Lower leg skin (tissue), 4 donors: ENCODE measurements at regions not wholly inside any gene's neighbourhood (a gene's known extent, or its start where the extent isn't known, plus 50 kb on each side); places are given as distances from the start of the nearest gene placed in this dataset.

ENCODE experiments used
- DNase-seq, 2 donors: peaks; one replicate each; pipeline ENCODE4 v3.0.0-alpha.2; 2019; ENCODE audit warnings: low spot score in 2 of 2
- H3K4me3 ChIP-seq: fragments of 200-600 bp; sonication (generic); 2 replicates; pipeline ENCODE4 v1.5.1; 2017; ENCODE audit warnings: mild to moderate bottlenecking, low read depth; ENCODE audit not compliant: poor library complexity, severe bottlenecking
- CTCF ChIP-seq, 3 donors: fragments of 450-650 bp; IDR thresholded peaks; one replicate each; pipeline ENCODE4 v1.5.1; 2016; ENCODE audit warnings: antibody characterized with exemption in 3 of 3, mild to moderate bottlenecking in 3 of 3, moderate library complexity in 2 of 3
- POLR2A ChIP-seq, 2 donors: fragments of 450-650 bp; IDR thresholded peaks; one replicate each; pipeline ENCODE4 v1.6.1; 2016 to 2017; ENCODE audit warnings: antibody characterized with exemption in 2 of 2, mild to moderate bottlenecking in 1 of 2, moderate library complexity in 1 of 2
- WGBS, 2 donors: methylation state at CpG; one replicate each; pipeline ENCODE4 v1.1.5; 2018; 5-methylcytosine and 5-hydroxymethylcytosine counted together
- intact Hi-C: fragments of 100-400 bp; cut with DNase I; formaldehyde crosslinking; loops from one replicate; pipeline ENCODE4 v1.15.0; 2023; ENCODE audit warnings: low total_unique reads

DNA sequence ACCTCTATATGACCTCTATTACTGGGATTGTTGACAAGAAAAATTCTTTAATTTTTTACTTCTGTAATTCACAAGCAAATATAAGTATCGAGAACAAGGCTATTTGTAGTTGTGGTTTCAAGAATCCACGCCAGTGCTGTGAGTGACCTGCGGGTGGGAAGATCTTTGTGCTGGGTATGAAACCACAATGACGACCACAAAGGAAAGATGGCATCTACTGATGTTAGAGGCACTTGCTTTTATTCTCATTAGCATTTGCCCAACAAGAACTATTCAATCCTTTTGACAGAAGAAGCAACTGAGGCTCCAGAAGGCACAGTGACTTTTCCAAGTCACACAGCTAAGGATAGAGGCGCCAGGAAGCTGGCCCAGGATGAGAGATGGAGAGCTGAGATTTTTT lies 1054.9 kb downstream of the TBC1D22A start:
- no peak overlapping the region for H3K4me3 ChIP-seq
- intact Hi-C loops, result no loop called here
- DNase-seq, result no peak
- 82 to 86% methylated on average over 5 of the region's 5 CpGs for WGBS, 2 donors
- TF ChIP-seq CTCF (IDR thresholded peaks at IDR 0.05) (no peak), POLR2A (IDR thresholded peaks at IDR 0.05) (no peak)

DNA sequence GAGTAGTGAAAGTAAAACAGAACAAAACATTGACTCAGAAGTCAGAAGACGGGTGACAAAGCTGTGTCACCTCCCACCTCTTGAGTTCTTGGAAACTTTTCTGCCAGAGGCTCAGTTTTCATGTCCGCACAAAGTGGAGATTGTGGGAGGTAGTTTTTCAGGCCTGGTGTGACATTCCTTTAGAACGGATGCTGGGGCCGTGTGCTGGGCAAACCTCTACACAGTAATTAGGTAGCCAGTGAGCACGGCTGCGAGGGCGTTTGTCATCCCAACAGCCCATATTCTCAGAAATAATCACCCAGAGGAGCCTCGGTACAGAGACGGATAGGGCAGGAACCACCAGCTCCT lies 1054.4 kb downstream of the TBC1D22A start:
- no peak for DNase-seq
- TF ChIP-seq CTCF (IDR thresholded peaks at IDR 0.05) (no peak), POLR2A (IDR thresholded peaks at IDR 0.05) (no peak)
- H3K4me3 ChIP-seq, result no peak overlapping the region
- intact Hi-C loops, result no loop called here
- 82 to 85% methylated on average over 9 of the region's 9 CpGs for whole genome bisulfite sequencing, 2 donors

GRCh38 chr22:47816121-47816862 lies 1053.8 kb downstream of the TBC1D22A start:
- TF ChIP-seq CTCF (IDR thresholded peaks at IDR 0.05) (no peak), POLR2A (IDR thresholded peaks at IDR 0.05) (no peak)
- DNase-seq, result peak in 1 of 2 donors; percentile 69
- intact Hi-C loops, result no loop called here
- H3K4me3 ChIP-seq, result no peak overlapping the region
- 80 to 83% methylated on average over 16 of the region's 16 CpGs for WGBS, 2 donors

DNA sequence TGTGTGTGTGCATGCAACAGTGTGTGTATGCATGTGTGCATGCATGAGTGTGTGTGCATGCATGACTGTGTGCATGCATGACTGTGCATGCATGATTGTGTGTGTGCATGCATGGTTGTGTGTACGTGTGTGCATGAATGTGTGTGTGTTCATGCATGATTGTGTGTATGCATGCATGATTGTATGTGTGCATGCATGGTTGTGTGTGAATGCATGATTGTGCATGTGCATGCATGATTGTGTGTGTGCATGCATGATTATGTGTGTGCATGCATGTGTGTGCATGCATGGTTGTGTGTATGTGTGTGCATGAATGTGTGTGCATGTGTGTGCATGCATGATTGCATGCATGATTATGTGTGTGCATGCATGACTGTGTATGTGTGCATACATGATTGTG lies 1052.0 kb downstream of the TBC1D22A start:
- 94 to 100% methylated on average over 1 of the region's 1 CpG for WGBS, 2 donors
- H3K4me3 ChIP-seq, result no peak overlapping the region
- intact Hi-C loops, result no loop called here
- no peak for TF ChIP-seq CTCF (IDR thresholded peaks at IDR 0.05)
- no peak for TF ChIP-seq POLR2A (IDR thresholded peaks at IDR 0.05)
- no peak for DNase-seq

DNA sequence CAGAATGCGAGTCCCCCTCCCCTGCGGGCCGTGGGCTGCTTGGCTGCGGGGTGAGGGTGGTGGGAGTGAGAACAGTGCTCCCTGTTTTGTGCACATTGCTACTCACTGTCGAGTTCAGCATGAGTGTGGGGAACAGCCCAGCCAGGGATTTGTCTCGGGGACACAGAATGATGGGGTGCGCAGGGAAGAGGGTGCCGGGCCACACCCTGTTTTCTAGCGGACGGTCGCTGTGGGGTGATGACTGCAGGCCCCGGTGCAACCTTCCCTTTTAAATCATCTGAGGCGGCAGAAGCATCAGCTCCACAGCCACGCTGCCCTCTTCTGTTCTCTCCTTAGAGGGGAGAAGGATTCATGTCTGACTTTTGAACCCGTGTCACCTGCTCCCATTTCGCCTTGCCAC lies 1051.2 kb downstream of the TBC1D22A start:
- TF ChIP-seq CTCF (IDR thresholded peaks at IDR 0.05) (no peak), POLR2A (IDR thresholded peaks at IDR 0.05) (no peak)
- peak in 1 of 2 donors; percentile 54 for DNase-seq
- H3K4me3 ChIP-seq, result no peak overlapping the region
- intact Hi-C loops, result no loop called here
- WGBS, 2 donors, result 89 to 90% methylated on average over 16 of the region's 16 CpGs

DNA sequence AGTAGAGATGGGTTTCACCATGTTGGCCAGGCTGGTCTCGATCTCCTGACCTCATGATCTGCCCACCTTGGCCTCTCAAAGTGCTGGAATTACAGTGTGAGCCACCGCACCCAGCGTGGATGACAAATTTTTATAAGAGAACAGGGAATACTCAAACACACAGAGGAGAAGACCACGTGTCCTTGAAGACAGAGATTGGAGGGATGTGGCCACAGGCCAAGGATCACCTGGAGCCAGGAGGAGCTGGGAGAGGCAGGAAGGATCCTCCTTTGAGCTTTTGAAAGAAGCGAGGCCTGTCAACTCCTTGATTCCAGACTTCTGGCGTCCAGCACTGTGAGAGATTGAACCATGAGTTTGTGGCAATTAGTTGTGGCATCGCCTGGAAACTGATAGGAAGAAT lies 1049.5 kb downstream of the TBC1D22A start:
- DNase-seq, result peak in 1 of 2 donors; percentile 74
- TF ChIP-seq POLR2A (IDR thresholded peaks at IDR 0.05) (no peak), CTCF (IDR thresholded peaks at IDR 0.05) (no peak)
- no peak overlapping the region for H3K4me3 ChIP-seq
- intact Hi-C loops, result no loop called here
- 81 to 87% methylated on average over 7 of the region's 7 CpGs for WGBS, 2 donors
